Body of pancreas (tissue), 4 donors: ENCODE measurements at regions not wholly inside any gene's neighbourhood (a gene's known extent, or its start where the extent isn't known, plus 50 kb on each side); places are given as distances from the start of the nearest gene placed in this dataset.
"Not testable (repeated sequence)": the region's sequence is repeated elsewhere in the genome, so short reads cannot be mapped to it uniquely, and the experiment has no call there.

ENCODE experiments used
- POLR2A ChIP-seq, 3 donors: fragments of 450-650 bp; IDR thresholded peaks; one replicate each; pipeline ENCODE4 v1.6.1; 2016; ENCODE audit warnings: antibody characterized with exemption in 3 of 3, mild to moderate bottlenecking in 2 of 3
- TF ChIP-seq, protein P1 (sequence below), 7 experiments: fragments of 450-650 bp in 4 of 7; fragments of 200-600 bp in 3 of 7; sonication (generic) in 3 of 7; IDR thresholded peaks; one replicate each; pipeline ENCODE4 v1.5.1; 2016 to 2019; ENCODE audit warnings: antibody characterized with exemption in 7 of 7

- TF ChIP-seq, protein P1, sequence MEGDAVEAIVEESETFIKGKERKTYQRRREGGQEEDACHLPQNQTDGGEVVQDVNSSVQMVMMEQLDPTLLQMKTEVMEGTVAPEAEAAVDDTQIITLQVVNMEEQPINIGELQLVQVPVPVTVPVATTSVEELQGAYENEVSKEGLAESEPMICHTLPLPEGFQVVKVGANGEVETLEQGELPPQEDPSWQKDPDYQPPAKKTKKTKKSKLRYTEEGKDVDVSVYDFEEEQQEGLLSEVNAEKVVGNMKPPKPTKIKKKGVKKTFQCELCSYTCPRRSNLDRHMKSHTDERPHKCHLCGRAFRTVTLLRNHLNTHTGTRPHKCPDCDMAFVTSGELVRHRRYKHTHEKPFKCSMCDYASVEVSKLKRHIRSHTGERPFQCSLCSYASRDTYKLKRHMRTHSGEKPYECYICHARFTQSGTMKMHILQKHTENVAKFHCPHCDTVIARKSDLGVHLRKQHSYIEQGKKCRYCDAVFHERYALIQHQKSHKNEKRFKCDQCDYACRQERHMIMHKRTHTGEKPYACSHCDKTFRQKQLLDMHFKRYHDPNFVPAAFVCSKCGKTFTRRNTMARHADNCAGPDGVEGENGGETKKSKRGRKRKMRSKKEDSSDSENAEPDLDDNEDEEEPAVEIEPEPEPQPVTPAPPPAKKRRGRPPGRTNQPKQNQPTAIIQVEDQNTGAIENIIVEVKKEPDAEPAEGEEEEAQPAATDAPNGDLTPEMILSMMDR (IDR thresholded peaks at IDR 0.05): not testable (repeated sequence)
- TF ChIP-seq POLR2A (IDR thresholded peaks at IDR 0.05): not testable (repeated sequence)
Measured at GRCh38 chr2:131631648-131632047, 104.0 kb downstream of the CCDC74A start.
